ENCODE measurements at regions not wholly inside any gene's neighbourhood (a gene's known extent, or its start where the extent isn't known, plus 50 kb on each side); places are given as distances from the start of the nearest gene placed in this dataset.

- Histone ChIP-seq H3K27me3 (ENCODE audit: control insufficient read depth, insufficient read depth, low read length) (no peaks in the 10 kb centered on the region), H3K9me3 (ENCODE audit: control insufficient read depth, low read depth, low read length) (no peaks in the 10 kb centered on the region), H3K4me3 (ENCODE audit: low read length) (no peak overlapping the region), H3K4me1 (ENCODE audit: control insufficient read depth, insufficient read depth, low read length) (no peaks in the 10 kb centered on the region), H3K27ac (ENCODE audit: low read length) (no peak overlapping the region), H3K36me3 (ENCODE audit: control insufficient read depth, insufficient read depth, low read length) (no peaks in the 10 kb centered on the region)
- DNase-seq: no peak
- WGBS (ENCODE audit: insufficient coverage, low lambda C conversion rate): 100% methylated on average over 1 of the region's 3 CpGs
Observed at GRCh38 chr4:90007494-90008167, 113.0 kb downstream of the MMRN1 start.

DNA sequence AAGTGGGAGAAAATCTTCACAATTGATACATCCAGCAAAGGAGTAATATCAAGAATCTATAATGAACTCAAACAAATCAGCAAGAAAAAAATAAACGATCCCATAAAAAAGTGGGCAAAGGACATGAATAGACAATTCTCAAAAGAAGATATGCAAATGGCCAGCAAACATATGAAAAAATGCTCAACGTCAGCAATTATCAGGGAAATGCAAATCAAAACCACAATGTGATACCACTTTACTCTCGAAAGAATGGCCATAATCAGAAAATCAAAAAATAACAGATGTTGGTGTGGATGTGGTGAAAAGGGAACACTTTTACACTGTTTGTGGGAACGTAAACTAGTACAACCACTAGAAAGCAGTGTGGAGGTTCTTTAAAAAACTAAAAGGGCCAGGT is 114.3 kb upstream of the CCSER1 start:
- 96% methylated on average over 3 of the region's 4 CpGs for WGBS (ENCODE audit: insufficient coverage, low lambda C conversion rate)
- DNase-seq: no peak
- Histone ChIP-seq H3K27ac (ENCODE audit: low read length) (no peak overlapping the region), H3K36me3 (ENCODE audit: control insufficient read depth, insufficient read depth, low read length) (no peaks in the 10 kb centered on the region), H3K9me3 (ENCODE audit: control insufficient read depth, low read depth, low read length) (no peaks in the 10 kb centered on the region), H3K27me3 (ENCODE audit: control insufficient read depth, insufficient read depth, low read length) (no peaks in the 10 kb centered on the region), H3K4me1 (ENCODE audit: control insufficient read depth, insufficient read depth, low read length) (no peaks in the 10 kb centered on the region), H3K4me3 (ENCODE audit: low read length) (no peak overlapping the region)

DNA sequence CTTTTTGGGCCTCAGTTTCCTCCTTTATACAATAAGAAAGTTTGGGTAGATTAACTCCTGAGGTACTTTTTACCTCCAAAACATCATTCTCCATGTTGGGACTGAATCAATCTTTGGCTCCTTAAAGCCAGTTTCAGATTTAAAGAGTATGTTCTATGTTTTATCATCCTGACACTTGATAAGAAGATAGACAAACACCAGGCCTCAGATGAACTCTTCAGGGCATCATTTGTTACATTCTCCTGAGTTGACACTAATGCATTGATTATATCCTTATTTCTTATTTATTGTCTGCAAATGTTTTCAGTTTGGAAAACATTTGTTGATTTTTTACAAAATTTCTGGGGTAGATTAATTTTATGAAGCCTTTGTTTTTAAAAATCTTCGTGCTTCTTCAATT is 102.7 kb upstream of the CCSER1 start:
- H3K4me3 ChIP-seq (ENCODE audit: low read length): no peak overlapping the region
- no peaks in the 10 kb centered on the region for H3K36me3 ChIP-seq (ENCODE audit: control insufficient read depth, insufficient read depth, low read length)
- H3K27me3 ChIP-seq (ENCODE audit: control insufficient read depth, insufficient read depth, low read length): no peaks in the 10 kb centered on the region
- no peaks in the 10 kb centered on the region for H3K9me3 ChIP-seq (ENCODE audit: control insufficient read depth, low read depth, low read length)
- no peaks in the 10 kb centered on the region for H3K4me1 ChIP-seq (ENCODE audit: control insufficient read depth, insufficient read depth, low read length)
- H3K27ac ChIP-seq (ENCODE audit: low read length): no peak overlapping the region
- no peak for DNase-seq
- WGBS (ENCODE audit: insufficient coverage, low lambda C conversion rate): 88% methylated on average over 1 of the region's 1 CpG

DNA sequence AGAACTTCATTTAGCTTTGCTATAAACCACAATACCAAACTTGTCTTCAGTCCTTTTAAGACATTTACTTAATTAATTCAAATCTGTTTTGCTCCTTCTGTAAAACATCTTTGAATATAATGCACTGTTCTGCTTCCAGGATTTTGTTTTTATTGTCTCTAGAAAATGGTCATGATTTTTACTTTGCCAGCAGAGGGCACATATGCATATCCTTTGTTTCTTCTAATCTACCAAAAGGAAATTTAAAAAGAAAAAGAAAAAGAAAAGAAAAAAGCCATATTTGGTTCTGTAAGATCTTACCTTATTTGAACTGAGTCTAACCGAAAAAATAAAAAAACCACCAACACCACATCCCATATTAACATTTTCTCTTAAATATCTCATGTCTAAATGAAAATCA is 101.9 kb upstream of the CCSER1 start:
- Histone ChIP-seq H3K4me3 (ENCODE audit: low read length) (no peak overlapping the region), H3K9me3 (ENCODE audit: control insufficient read depth, low read depth, low read length) (no peaks in the 10 kb centered on the region), H3K36me3 (ENCODE audit: control insufficient read depth, insufficient read depth, low read length) (no peaks in the 10 kb centered on the region), H3K27me3 (ENCODE audit: control insufficient read depth, insufficient read depth, low read length) (no peaks in the 10 kb centered on the region), H3K27ac (ENCODE audit: low read length) (no peak overlapping the region), H3K4me1 (ENCODE audit: control insufficient read depth, insufficient read depth, low read length) (no peaks in the 10 kb centered on the region)
- DNase-seq: no peak
- WGBS (ENCODE audit: insufficient coverage, low lambda C conversion rate): 100% methylated on average over 1 of the region's 1 CpG

DNA sequence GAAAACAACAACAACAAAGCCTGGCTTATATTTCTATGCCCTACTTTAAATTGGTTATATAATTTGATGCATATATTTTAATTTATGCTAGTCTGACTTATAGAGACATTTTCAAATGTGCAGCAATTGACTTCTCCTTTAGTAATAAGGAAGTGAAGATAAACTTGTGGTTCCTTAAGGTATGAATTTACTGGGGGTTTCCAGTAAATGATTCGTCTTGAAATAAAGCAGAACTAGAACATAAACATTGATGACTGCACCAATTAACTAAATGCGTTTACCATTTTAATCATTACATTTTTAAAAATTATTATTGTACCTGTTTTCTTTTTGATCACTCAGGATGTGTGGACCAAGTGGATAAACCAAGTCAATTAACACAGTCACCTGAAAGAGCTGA is 99.6 kb upstream of the CCSER1 start:
- 70% methylated on average over 2 of the region's 2 CpGs for WGBS (ENCODE audit: insufficient coverage, low lambda C conversion rate)
- no peak for DNase-seq
- Histone ChIP-seq H3K4me1 (ENCODE audit: control insufficient read depth, insufficient read depth, low read length) (no peaks in the 10 kb centered on the region), H3K4me3 (ENCODE audit: low read length) (no peak overlapping the region), H3K27ac (ENCODE audit: low read length) (no peak overlapping the region), H3K9me3 (ENCODE audit: control insufficient read depth, low read depth, low read length) (no peaks in the 10 kb centered on the region), H3K36me3 (ENCODE audit: control insufficient read depth, insufficient read depth, low read length) (no peaks in the 10 kb centered on the region), H3K27me3 (ENCODE audit: control insufficient read depth, insufficient read depth, low read length) (no peaks in the 10 kb centered on the region)

DNA sequence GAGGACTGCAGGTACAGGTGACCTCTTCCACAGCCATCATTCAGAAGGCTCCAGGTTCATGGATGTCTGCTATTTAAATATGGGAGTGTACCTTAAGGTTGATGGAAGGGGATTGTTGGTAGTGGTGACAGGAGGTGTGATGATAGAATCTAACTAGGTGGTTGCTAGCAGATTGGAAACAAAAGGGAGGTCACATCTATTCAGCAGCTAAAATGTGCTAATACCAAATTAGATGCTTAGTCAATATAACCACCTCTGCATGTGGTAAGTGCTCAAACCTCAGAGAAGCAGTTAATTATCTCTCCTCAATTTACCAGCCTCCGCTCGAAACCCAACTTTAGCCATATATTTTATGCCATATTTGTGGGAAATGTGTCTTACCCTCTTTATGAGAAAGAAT is 98.7 kb upstream of the CCSER1 start:
- H3K4me3 ChIP-seq (ENCODE audit: low read length): no peak overlapping the region
- H3K4me1 ChIP-seq (ENCODE audit: control insufficient read depth, insufficient read depth, low read length): no peaks in the 10 kb centered on the region
- no peaks in the 10 kb centered on the region for H3K36me3 ChIP-seq (ENCODE audit: control insufficient read depth, insufficient read depth, low read length)
- no peaks in the 10 kb centered on the region for H3K27me3 ChIP-seq (ENCODE audit: control insufficient read depth, insufficient read depth, low read length)
- H3K27ac ChIP-seq (ENCODE audit: low read length): no peak overlapping the region
- H3K9me3 ChIP-seq (ENCODE audit: control insufficient read depth, low read depth, low read length): no peaks in the 10 kb centered on the region
- DNase-seq: no peak
- 100% methylated on average over 2 of the region's 2 CpGs for WGBS (ENCODE audit: insufficient coverage, low lambda C conversion rate)

DNA sequence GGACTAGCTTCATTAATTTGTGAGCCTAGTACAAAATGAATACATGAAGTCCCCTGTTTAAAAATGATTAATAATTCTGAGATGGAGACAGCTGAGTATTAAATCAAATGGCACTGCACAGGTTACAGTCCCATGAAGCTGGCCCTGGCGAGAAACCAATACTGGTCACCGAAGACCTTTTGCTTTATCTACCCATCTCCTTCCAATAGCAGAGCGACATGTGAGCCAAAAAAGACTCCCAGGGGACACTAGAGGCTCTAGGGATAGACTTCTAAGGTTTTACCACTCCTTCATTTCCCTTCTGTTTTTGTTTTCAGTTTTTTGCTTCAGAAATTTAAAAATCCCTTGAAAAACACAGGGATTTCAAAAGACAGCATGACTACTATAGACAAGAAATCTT is 97.0 kb upstream of the CCSER1 start:
- no peaks in the 10 kb centered on the region for H3K27me3 ChIP-seq (ENCODE audit: control insufficient read depth, insufficient read depth, low read length)
- H3K9me3 ChIP-seq (ENCODE audit: control insufficient read depth, low read depth, low read length): no peaks in the 10 kb centered on the region
- H3K36me3 ChIP-seq (ENCODE audit: control insufficient read depth, insufficient read depth, low read length): no peaks in the 10 kb centered on the region
- no peak overlapping the region for H3K4me3 ChIP-seq (ENCODE audit: low read length)
- no peak overlapping the region for H3K27ac ChIP-seq (ENCODE audit: low read length)
- DNase-seq: no peak
- no peaks in the 10 kb centered on the region for H3K4me1 ChIP-seq (ENCODE audit: control insufficient read depth, insufficient read depth, low read length)
- WGBS (ENCODE audit: insufficient coverage, low lambda C conversion rate): no CpG with 5 or more reads among the region's 3 CpGs

GRCh38 chr4:90030953-90031352 is 96.2 kb upstream of the CCSER1 start:
- Histone ChIP-seq H3K27ac (ENCODE audit: low read length) (no peak overlapping the region), H3K27me3 (ENCODE audit: control insufficient read depth, insufficient read depth, low read length) (no peaks in the 10 kb centered on the region), H3K36me3 (ENCODE audit: control insufficient read depth, insufficient read depth, low read length) (no peaks in the 10 kb centered on the region), H3K4me3 (ENCODE audit: low read length) (no peak overlapping the region), H3K9me3 (ENCODE audit: control insufficient read depth, low read depth, low read length) (no peaks in the 10 kb centered on the region), H3K4me1 (ENCODE audit: control insufficient read depth, insufficient read depth, low read length) (no peaks in the 10 kb centered on the region)
- peak; percentile 7 to 11 for DNase-seq
- WGBS (ENCODE audit: insufficient coverage, low lambda C conversion rate): 67% methylated on average over 1 of the region's 3 CpGs

DNA sequence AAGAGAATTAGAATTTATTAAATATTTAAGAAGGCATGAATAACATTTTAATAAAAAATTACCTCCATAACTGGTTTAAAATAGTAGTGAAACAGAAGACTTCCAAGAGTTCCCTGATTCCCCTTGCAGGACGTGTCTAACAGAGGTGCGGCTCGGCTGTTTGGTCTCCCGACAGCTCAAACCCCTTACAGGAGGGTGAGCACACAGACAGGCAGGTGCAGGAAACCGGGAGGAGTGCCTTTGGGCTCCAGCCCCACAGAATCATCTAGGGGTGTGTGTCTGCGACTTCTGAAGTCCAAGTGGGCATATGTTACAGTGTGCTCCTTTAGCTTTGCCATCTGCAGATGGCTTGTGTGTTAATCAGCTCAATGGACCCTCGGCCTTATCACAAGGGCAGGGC is 88.1 kb upstream of the CCSER1 start:
- H3K27me3 ChIP-seq (ENCODE audit: control insufficient read depth, insufficient read depth, low read length): no peaks in the 10 kb centered on the region
- H3K9me3 ChIP-seq (ENCODE audit: control insufficient read depth, low read depth, low read length): no peaks in the 10 kb centered on the region
- no peak for DNase-seq
- WGBS (ENCODE audit: insufficient coverage, low lambda C conversion rate): no CpG with 5 or more reads among the region's 7 CpGs
- no peak overlapping the region for H3K4me3 ChIP-seq (ENCODE audit: low read length)
- no peak overlapping the region for H3K27ac ChIP-seq (ENCODE audit: low read length)
- H3K36me3 ChIP-seq (ENCODE audit: control insufficient read depth, insufficient read depth, low read length): no peaks in the 10 kb centered on the region
- no peaks in the 10 kb centered on the region for H3K4me1 ChIP-seq (ENCODE audit: control insufficient read depth, insufficient read depth, low read length)

DNA sequence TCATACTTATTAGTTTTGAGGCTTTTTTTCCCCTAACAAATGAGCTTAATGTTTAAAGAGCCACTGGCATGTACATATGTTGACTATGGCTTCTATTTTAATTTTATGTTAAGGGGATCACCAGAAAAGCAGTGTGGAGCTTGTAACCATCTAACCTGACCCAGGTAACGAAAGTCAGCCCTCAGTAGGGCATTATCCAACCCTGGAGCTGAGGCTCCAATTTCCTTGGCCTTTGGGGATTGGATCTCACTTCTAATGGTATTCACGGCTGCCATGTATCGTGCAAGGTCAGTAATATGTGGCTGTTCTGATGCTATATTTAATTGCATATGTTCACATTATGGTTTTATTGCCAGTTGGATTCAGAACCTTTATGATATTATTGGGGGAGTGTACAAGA is 75.2 kb upstream of the CCSER1 start:
- Histone ChIP-seq H3K9me3 (ENCODE audit: control insufficient read depth, low read depth, low read length) (no peaks in the 10 kb centered on the region), H3K27me3 (ENCODE audit: control insufficient read depth, insufficient read depth, low read length) (no peaks in the 10 kb centered on the region), H3K27ac (ENCODE audit: low read length) (no peak overlapping the region), H3K4me3 (ENCODE audit: low read length) (no peak overlapping the region), H3K36me3 (ENCODE audit: control insufficient read depth, insufficient read depth, low read length) (no peaks in the 10 kb centered on the region), H3K4me1 (ENCODE audit: control insufficient read depth, insufficient read depth, low read length) (no peaks in the 10 kb centered on the region)
- no CpG with 5 or more reads among the region's 3 CpGs for WGBS (ENCODE audit: insufficient coverage, low lambda C conversion rate)
- no peak for DNase-seq

DNA sequence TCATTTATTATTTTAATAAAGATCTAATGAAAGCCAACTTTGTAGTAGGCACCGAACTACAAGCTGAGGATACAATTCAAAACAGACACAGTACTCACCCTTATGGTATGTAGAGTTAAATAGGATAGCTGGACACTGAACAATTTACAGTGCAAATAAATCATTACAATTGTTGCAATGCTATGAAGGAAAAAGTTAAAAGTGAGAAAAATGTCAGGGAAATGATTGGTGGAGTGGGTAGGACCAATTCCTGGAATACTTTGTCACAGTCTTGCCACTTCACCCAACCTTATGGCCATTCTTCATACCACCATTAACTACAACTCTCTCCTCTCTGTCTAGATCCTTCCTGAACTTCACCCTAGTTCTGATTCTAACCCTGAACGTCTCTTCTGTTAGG is 70.1 kb upstream of the CCSER1 start:
- H3K36me3 ChIP-seq (ENCODE audit: control insufficient read depth, insufficient read depth, low read length): no peaks in the 10 kb centered on the region
- no peak for DNase-seq
- no peaks in the 10 kb centered on the region for H3K9me3 ChIP-seq (ENCODE audit: control insufficient read depth, low read depth, low read length)
- H3K27ac ChIP-seq (ENCODE audit: low read length): no peak overlapping the region
- no peak overlapping the region for H3K4me3 ChIP-seq (ENCODE audit: low read length)
- no peaks in the 10 kb centered on the region for H3K27me3 ChIP-seq (ENCODE audit: control insufficient read depth, insufficient read depth, low read length)
- no peaks in the 10 kb centered on the region for H3K4me1 ChIP-seq (ENCODE audit: control insufficient read depth, insufficient read depth, low read length)
- WGBS (ENCODE audit: insufficient coverage, low lambda C conversion rate): 83% methylated on average over 1 of the region's 2 CpGs
